Gastroesophageal sphincter (tissue), 3 donors: ENCODE measurements at regions not wholly inside any gene's neighbourhood (a gene's known extent, or its start where the extent isn't known, plus 50 kb on each side); places are given as distances from the start of the nearest gene placed in this dataset.

Experiments used
- EP300 ChIP-seq: sonication (generic); formaldehyde crosslinking; IDR thresholded peaks from one replicate; pipeline ENCODE4 v1.6.1; 2017; ENCODE audit warnings: antibody characterized with exemption, mild to moderate bottlenecking
- POLR2A ChIP-seq, 2 donors: fragments of 450-650 bp; IDR thresholded peaks; one replicate each; pipeline ENCODE4 v1.6.1; 2017; ENCODE audit warnings: antibody characterized with exemption in 2 of 2, mild to moderate bottlenecking in 2 of 2, moderate library complexity in 1 of 2
- POLR2AphosphoS5 ChIP-seq: sonication (generic); formaldehyde crosslinking; IDR thresholded peaks from one replicate; pipeline ENCODE4 v1.6.1; 2017; ENCODE audit warnings: antibody characterized with exemption
- TF ChIP-seq, protein P1 (sequence below), 4 experiments: fragments of 200-600 bp in 2 of 4; fragments of 450-650 bp in 2 of 4; sonication (generic) in 1 of 4; IDR thresholded peaks; one replicate each; pipeline ENCODE4 v1.5.1; 2017 to 2019; ENCODE audit warnings: antibody characterized with exemption in 4 of 4, mild to moderate bottlenecking in 2 of 4, moderate library complexity in 2 of 4

DNA sequence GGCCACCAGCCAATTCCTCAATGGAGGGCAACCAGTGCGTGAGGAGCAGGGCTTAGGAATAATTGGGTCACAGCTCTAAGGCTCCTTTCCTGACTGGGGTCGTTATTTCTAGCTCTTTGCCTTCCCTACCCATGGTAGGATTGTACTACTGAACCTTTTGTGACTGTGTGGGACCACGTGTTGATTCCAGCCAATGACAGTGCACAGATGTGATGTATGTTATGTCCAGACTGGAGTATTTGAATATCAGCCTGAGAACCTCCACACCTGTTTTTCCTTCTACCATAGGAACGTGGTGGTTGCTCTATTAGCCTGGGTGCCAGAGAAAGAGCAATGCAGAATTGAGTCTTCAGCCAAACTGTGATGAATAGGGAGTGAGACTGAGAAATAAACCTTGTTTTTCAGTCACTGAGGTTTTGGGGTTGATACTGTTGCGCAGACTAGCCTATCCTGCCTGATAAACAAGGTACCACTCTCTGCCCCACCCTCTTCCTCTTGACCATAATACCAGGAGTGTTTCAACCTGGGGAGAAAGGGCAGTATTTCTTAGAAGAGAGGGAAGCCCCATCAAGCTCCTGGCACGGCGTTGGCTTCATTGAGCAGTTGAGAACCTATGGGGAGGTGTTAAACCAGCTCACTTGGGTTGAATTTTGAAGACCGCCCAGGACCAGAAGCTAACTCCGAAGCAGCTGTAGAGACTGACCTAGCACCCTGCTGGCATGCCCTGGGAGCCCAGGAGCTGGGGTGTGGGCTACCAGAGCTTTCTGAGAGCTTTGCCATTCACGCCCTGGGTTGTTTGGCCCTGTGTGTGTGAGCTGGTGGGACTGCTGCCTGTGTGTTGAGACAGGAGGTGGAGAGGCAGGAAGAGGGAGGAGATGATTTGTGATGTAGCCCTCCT, 105.5 kb upstream of the BACH2 start:
- TF ChIP-seq, protein P1, sequence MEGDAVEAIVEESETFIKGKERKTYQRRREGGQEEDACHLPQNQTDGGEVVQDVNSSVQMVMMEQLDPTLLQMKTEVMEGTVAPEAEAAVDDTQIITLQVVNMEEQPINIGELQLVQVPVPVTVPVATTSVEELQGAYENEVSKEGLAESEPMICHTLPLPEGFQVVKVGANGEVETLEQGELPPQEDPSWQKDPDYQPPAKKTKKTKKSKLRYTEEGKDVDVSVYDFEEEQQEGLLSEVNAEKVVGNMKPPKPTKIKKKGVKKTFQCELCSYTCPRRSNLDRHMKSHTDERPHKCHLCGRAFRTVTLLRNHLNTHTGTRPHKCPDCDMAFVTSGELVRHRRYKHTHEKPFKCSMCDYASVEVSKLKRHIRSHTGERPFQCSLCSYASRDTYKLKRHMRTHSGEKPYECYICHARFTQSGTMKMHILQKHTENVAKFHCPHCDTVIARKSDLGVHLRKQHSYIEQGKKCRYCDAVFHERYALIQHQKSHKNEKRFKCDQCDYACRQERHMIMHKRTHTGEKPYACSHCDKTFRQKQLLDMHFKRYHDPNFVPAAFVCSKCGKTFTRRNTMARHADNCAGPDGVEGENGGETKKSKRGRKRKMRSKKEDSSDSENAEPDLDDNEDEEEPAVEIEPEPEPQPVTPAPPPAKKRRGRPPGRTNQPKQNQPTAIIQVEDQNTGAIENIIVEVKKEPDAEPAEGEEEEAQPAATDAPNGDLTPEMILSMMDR (IDR thresholded peaks at IDR 0.05): no peak
- TF ChIP-seq POLR2AphosphoS5: no peak
- no peak for TF ChIP-seq EP300
- TF ChIP-seq POLR2A (IDR thresholded peaks at IDR 0.05): no peak
